Inflammatory macrophage (primary cell): ENCODE measurements at regions not wholly inside any gene's neighbourhood (a gene's known extent, or its start where the extent isn't known, plus 50 kb on each side); places are given as distances from the start of the nearest gene placed in this dataset.
"Not testable (repeated sequence)": the region's sequence is repeated elsewhere in the genome, so short reads cannot be mapped to it uniquely, and the experiment has no call there.

Experiments
- DNase-seq, 2 donors: peaks; one replicate each; pipeline ENCODE4 v3.0.0-alpha.2; 2020 to 2022

- DNase-seq, result no peak
Observed at GRCh38 chr7:113299748-113300147, 181.4 kb upstream of the SMIM30 start.

GRCh38 chr7:113298501-113298900, 180.1 kb upstream of the SMIM30 start:
- DNase-seq, result no peak

GRCh38 chr7:113294750-113295149, 176.4 kb upstream of the SMIM30 start:
- no peak for DNase-seq

- no peak for DNase-seq
Observed at GRCh38 chr7:113292105-113292504, 173.8 kb upstream of the SMIM30 start.

- DNase-seq, result no peak
Observed at GRCh38 chr7:113291058-113291457, 172.7 kb upstream of the SMIM30 start.

GRCh38 chr7:113289140-113289740, 170.9 kb upstream of the SMIM30 start:
- DNase-seq, result peak; percentile 8 to 15

GRCh38 chr7:113285411-113285810, 167.1 kb upstream of the SMIM30 start:
- DNase-seq, result no peak

- no peak for DNase-seq
Observed at GRCh38 chr7:113283861-113284260, 165.5 kb upstream of the SMIM30 start.

GRCh38 chr7:113282875-113283274, 164.5 kb upstream of the SMIM30 start:
- DNase-seq, result no peak

GRCh38 chr7:113281223-113281622, 162.9 kb upstream of the SMIM30 start:
- DNase-seq, result no peak

GRCh38 chr7:113279256-113279655, 160.9 kb upstream of the SMIM30 start:
- DNase-seq, result no peak

- DNase-seq, result no peak
Observed at GRCh38 chr7:113270790-113271189, 152.4 kb upstream of the SMIM30 start.

GRCh38 chr7:113269592-113269991, 151.2 kb upstream of the SMIM30 start:
- DNase-seq, result not testable (repeated sequence)

GRCh38 chr7:113268757-113269156, 150.4 kb upstream of the SMIM30 start:
- no peak for DNase-seq

- no peak for DNase-seq
Observed at GRCh38 chr7:113267885-113268284, 149.5 kb upstream of the SMIM30 start.

GRCh38 chr7:113267271-113267670, 148.9 kb upstream of the SMIM30 start:
- no peak for DNase-seq

- no peak for DNase-seq
Observed at GRCh38 chr7:113263749-113264148, 145.4 kb upstream of the SMIM30 start.

- DNase-seq, result not testable (repeated sequence)
Observed at GRCh38 chr7:113263215-113263742, 144.9 kb upstream of the SMIM30 start.

- no peak for DNase-seq
Observed at GRCh38 chr7:113256883-113257531, 138.7 kb upstream of the SMIM30 start.

- no peak for DNase-seq
Observed at GRCh38 chr7:113247198-113247597, 128.8 kb upstream of the SMIM30 start.

- DNase-seq, result no peak
Observed at GRCh38 chr7:113246738-113247137, 128.4 kb upstream of the SMIM30 start.

- DNase-seq, result no peak
Observed at GRCh38 chr7:113232885-113233284, 114.5 kb upstream of the SMIM30 start.

GRCh38 chr7:113230691-113231090, 112.3 kb upstream of the SMIM30 start:
- DNase-seq, result no peak

GRCh38 chr7:113217314-113217713, 99.0 kb upstream of the SMIM30 start:
- DNase-seq, result no peak
